H9 (cell line): ENCODE measurements at regions not wholly inside any gene's neighbourhood (a gene's known extent, or its start where the extent isn't known, plus 50 kb on each side); places are given as distances from the start of the nearest gene placed in this dataset.

ENCODE experiments used
- DNase-seq: peaks from one replicate; pipeline ENCODE4 v3.0.0-alpha.2; 2017
- H2AFZ ChIP-seq: one replicate; pipeline ENCODE4 v1.6.1; 2013; ENCODE audit warnings: mild to moderate bottlenecking, low read length, control low read depth, moderate library complexity
- H2AK5ac ChIP-seq: 2 replicates; pipeline ENCODE4 v1.6.1; 2013; ENCODE audit warnings: low read length, control low read depth, mixed read lengths; ENCODE audit not compliant: insufficient read length
- H2BK120ac ChIP-seq: one replicate; pipeline ENCODE4 v1.6.1; 2013; ENCODE audit warnings: low read depth, mild to moderate bottlenecking, low read length, control low read depth, inconsistent platforms; ENCODE audit not compliant: poor library complexity, severe bottlenecking
- H2BK12ac ChIP-seq: 2 replicates; pipeline ENCODE4 v1.6.1; 2013; ENCODE audit warnings: low read length, control low read depth, mixed read lengths, low read depth; ENCODE audit not compliant: insufficient read length
- H2BK15ac ChIP-seq: 2 replicates; pipeline ENCODE4 v1.6.1; 2013; ENCODE audit warnings: low read depth, low read length, control low read depth
- H2BK20ac ChIP-seq: one replicate; pipeline ENCODE4 v1.6.1; 2013; ENCODE audit warnings: low read depth, mild to moderate bottlenecking, low read length, control low read depth, inconsistent platforms; ENCODE audit not compliant: poor library complexity, severe bottlenecking
- H2BK5ac ChIP-seq: 2 replicates; pipeline ENCODE4 v1.6.1; 2013; ENCODE audit warnings: low read length, control low read depth, mixed read lengths; ENCODE audit not compliant: insufficient read length
- H3K14ac ChIP-seq: 2 replicates; pipeline ENCODE4 v1.6.1; 2013; ENCODE audit warnings: low read length, control low read depth; ENCODE audit not compliant: insufficient read depth
- H3K18ac ChIP-seq: 2 replicates; pipeline ENCODE4 v1.6.1; 2013; ENCODE audit warnings: low read depth, mild to moderate bottlenecking, mixed read lengths, low read length, control low read depth; ENCODE audit not compliant: insufficient read length
- H3K23ac ChIP-seq: 2 replicates; pipeline ENCODE4 v1.6.1; 2013; ENCODE audit warnings: low read length, control low read depth, mixed read lengths, low read depth; ENCODE audit not compliant: insufficient read length
- H3K23me2 ChIP-seq: 2 replicates; pipeline ENCODE4 v1.6.1; 2013; ENCODE audit warnings: low read depth, mild to moderate bottlenecking, mixed read lengths, low read length, control low read depth; ENCODE audit not compliant: insufficient read length, poor library complexity, severe bottlenecking
- H3K27ac ChIP-seq: 2 replicates; pipeline ENCODE4 v1.5.1; 2013; ENCODE audit warnings: low read length, control low read depth, mixed read lengths, low read depth; ENCODE audit not compliant: insufficient read length
- H3K27me3 ChIP-seq: 2 replicates; pipeline ENCODE4 v1.6.1; 2013; ENCODE audit warnings: low read length, control low read depth, inconsistent platforms; ENCODE audit not compliant: insufficient read depth
- H3K4ac ChIP-seq: 2 replicates; pipeline ENCODE4 v1.6.1; 2013; ENCODE audit warnings: low read depth, mild to moderate bottlenecking, control low read depth, inconsistent platforms, low read length, moderate library complexity
- H3K4me1 ChIP-seq: 2 replicates; pipeline ENCODE4 v1.6.1; 2013; ENCODE audit warnings: low read length, control low read depth, inconsistent platforms; ENCODE audit not compliant: insufficient read depth
- H3K4me2 ChIP-seq: 2 replicates; pipeline ENCODE4 v1.6.1; 2013; ENCODE audit warnings: low read length, control low read depth, mixed read lengths; ENCODE audit not compliant: insufficient read length, insufficient read depth
- H3K56ac ChIP-seq: 2 replicates; pipeline ENCODE4 v1.6.1; 2013; ENCODE audit warnings: low read depth, mild to moderate bottlenecking, mixed read lengths, low read length, control low read depth; ENCODE audit not compliant: insufficient read length
- H3K79me1 ChIP-seq: 2 replicates; pipeline ENCODE4 v1.6.1; 2013; ENCODE audit warnings: low read depth, mild to moderate bottlenecking, moderate library complexity, low read length, control low read depth, inconsistent platforms; ENCODE audit not compliant: insufficient read depth, poor library complexity, severe bottlenecking
- H3K79me2 ChIP-seq: 2 replicates; pipeline ENCODE4 v1.6.1; 2013; ENCODE audit warnings: low read length, control low read depth, inconsistent platforms; ENCODE audit not compliant: insufficient read depth
- H3K9ac ChIP-seq: 2 replicates; pipeline ENCODE4 v1.6.1; 2013; ENCODE audit warnings: low read length, control low read depth, mixed read lengths; ENCODE audit not compliant: insufficient read length; ENCODE audit errors: extremely low read depth
- H3K9me3 ChIP-seq: one replicate; pipeline ENCODE4 v1.6.1; 2013; ENCODE audit warnings: low read depth, low read length, inconsistent platforms; ENCODE audit not compliant: control insufficient read depth
- H3T11ph ChIP-seq: one replicate; pipeline ENCODE4 v1.6.1; 2013; ENCODE audit warnings: mild to moderate bottlenecking, low read length, control low read depth, inconsistent platforms
- H4K20me1 ChIP-seq: one replicate; pipeline ENCODE4 v1.6.1; 2013; ENCODE audit not compliant: control insufficient read depth, insufficient read length, insufficient read depth
- H4K5ac ChIP-seq: 2 replicates; pipeline ENCODE4 v1.6.1; 2013; ENCODE audit warnings: low read depth, mild to moderate bottlenecking, mixed read lengths, low read length, control low read depth; ENCODE audit not compliant: insufficient read length
- H4K8ac ChIP-seq: replicated peaks from 2 replicates; pipeline ENCODE4 v1.6.1; 2013; ENCODE audit warnings: low read length, control low read depth, mixed read lengths, low read depth; ENCODE audit not compliant: insufficient read length
- H4K91ac ChIP-seq: 2 replicates; pipeline ENCODE4 v1.6.1; 2013; ENCODE audit warnings: low read depth, mild to moderate bottlenecking, moderate library complexity, mixed read lengths, low read length, control low read depth; ENCODE audit not compliant: insufficient read length
- H3K27ac Mint-ChIP-seq, 3 experiments: 2 replicates in 2 of 3; 3 replicates in 1 of 3; pipeline ENCODE4 v1.8.0; 2020 to 2021; ENCODE audit warnings: mixed read lengths in 3 of 3, mild to moderate bottlenecking in 1 of 3, moderate library complexity in 1 of 3
- H3K27me3 Mint-ChIP-seq: 2 replicates; pipeline ENCODE4 v1.8.0; 2021; ENCODE audit warnings: low read depth, mild to moderate bottlenecking, moderate library complexity, mixed read lengths
- H3K36me3 Mint-ChIP-seq, 3 experiments: 2 replicates in 2 of 3; 3 replicates in 1 of 3; pipeline ENCODE4 v1.8.0; 2020 to 2021; ENCODE audit warnings: low read depth in 3 of 3, mixed read lengths in 3 of 3; ENCODE audit not compliant: insufficient read depth in 1 of 3
- H3K4me1 Mint-ChIP-seq, 2 experiments: 2 replicates each; pipeline ENCODE4 v1.8.0; 2020; ENCODE audit warnings: mixed read lengths in 2 of 2
- H3K4me3 Mint-ChIP-seq, 2 experiments: 2 replicates in 1 of 2; 3 replicates in 1 of 2; pipeline ENCODE4 v1.8.0; 2020 to 2021; ENCODE audit warnings: mild to moderate bottlenecking in 2 of 2, mixed read lengths in 2 of 2, moderate library complexity in 1 of 2
- H3K9me3 Mint-ChIP-seq, 2 experiments: 2 replicates in 1 of 2; 3 replicates in 1 of 2; pipeline ENCODE4 v1.8.0; 2020; ENCODE audit warnings: mild to moderate bottlenecking in 2 of 2, mixed read lengths in 2 of 2, moderate library complexity in 1 of 2
- CTCF ChIP-seq: fragments of 200-600 bp; sonication (generic); conservative IDR thresholded peaks from 3 replicates; pipeline ENCODE4 v1.8.0; 2021; ENCODE audit warnings: antibody characterized with exemption, mild to moderate bottlenecking
- WGBS: extraction: QIAGEN DNeasy Blood & Tissue Kit; methylation state at CpG from one replicate; pipeline ENCODE4 v1.1.7; 2013; ENCODE audit warnings: missing lambda C conversion rate, low lambda C conversion rate, mixed read lengths; ENCODE audit not compliant: insufficient read length; ENCODE audit errors: extremely low coverage; 5-methylcytosine and 5-hydroxymethylcytosine counted together

DNA sequence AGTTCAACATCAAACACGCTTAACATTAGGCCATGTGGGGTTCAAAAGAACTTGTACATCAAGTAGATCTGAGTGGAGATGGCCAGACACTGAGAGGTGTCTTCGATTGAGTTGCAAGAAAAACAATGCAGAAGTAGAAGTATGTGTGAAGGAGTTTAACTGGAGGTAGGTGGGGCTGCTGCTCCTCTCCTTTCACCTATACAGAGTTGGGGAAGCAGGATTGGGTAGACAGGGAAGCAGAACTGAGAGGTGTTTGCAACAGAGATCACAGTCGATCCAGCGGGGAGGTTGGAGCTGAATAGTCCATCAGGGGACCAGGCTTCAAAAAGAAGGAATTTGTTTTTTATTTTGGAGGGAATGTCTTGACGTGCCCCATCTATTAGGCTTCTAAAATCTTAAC, 61.7 kb upstream of the SLC27A6 start:
- H4K8ac ChIP-seq = no peak overlapping the region
- H2AK5ac ChIP-seq = no peak overlapping the region
- no peak overlapping the region for H2BK120ac ChIP-seq
- no peak overlapping the region for H3K27ac ChIP-seq
- H4K5ac ChIP-seq = no peak overlapping the region
- no peak overlapping the region for H3K4ac ChIP-seq
- no peak overlapping the region for H3K4me3 Mint-ChIP-seq
- no peak overlapping the region for H2BK5ac ChIP-seq
- no peaks in the 10 kb centered on the region for H3K27me3 Mint-ChIP-seq
- no peak overlapping the region for H2AFZ ChIP-seq
- H3K9me3 ChIP-seq = no peaks in the 10 kb centered on the region
- H3K27ac Mint-ChIP-seq = no peak overlapping the region
- H3K23me2 ChIP-seq = no peaks in the 10 kb centered on the region
- no peak overlapping the region for H3K23ac ChIP-seq
- H4K20me1 ChIP-seq = no peaks in the 10 kb centered on the region
- no peak overlapping the region for H2BK15ac ChIP-seq
- no peak overlapping the region for H4K91ac ChIP-seq
- no peaks in the 10 kb centered on the region for H3K79me1 ChIP-seq
- TF ChIP-seq CTCF = no peak
- H2BK12ac ChIP-seq = no peak overlapping the region
- no peaks in the 10 kb centered on the region for H3K4me1 ChIP-seq
- no peak overlapping the region for H3K56ac ChIP-seq
- no peaks in the 10 kb centered on the region for H3K27me3 ChIP-seq
- H3T11ph ChIP-seq = no peak overlapping the region
- no peak overlapping the region for H3K9ac ChIP-seq
- H3K9me3 Mint-ChIP-seq = no peaks in the 10 kb centered on the region; a peak in 1 of 5 replicates
- no peak overlapping the region for H3K4me2 ChIP-seq
- whole genome bisulfite sequencing = no CpG with 5 or more reads among the region's 5 CpGs
- no peak overlapping the region for H3K14ac ChIP-seq
- H2BK20ac ChIP-seq = no peak overlapping the region
- no peaks in the 10 kb centered on the region for H3K36me3 Mint-ChIP-seq
- H3K79me2 ChIP-seq = no peaks in the 10 kb centered on the region
- DNase-seq = no peak
- H3K4me1 Mint-ChIP-seq = no peaks in the 10 kb centered on the region
- H3K18ac ChIP-seq = no peak overlapping the region
